ENCODE measurements at regions not wholly inside any gene's neighbourhood (a gene's known extent, or its start where the extent isn't known, plus 50 kb on each side); places are given as distances from the start of the nearest gene placed in this dataset.

DNA sequence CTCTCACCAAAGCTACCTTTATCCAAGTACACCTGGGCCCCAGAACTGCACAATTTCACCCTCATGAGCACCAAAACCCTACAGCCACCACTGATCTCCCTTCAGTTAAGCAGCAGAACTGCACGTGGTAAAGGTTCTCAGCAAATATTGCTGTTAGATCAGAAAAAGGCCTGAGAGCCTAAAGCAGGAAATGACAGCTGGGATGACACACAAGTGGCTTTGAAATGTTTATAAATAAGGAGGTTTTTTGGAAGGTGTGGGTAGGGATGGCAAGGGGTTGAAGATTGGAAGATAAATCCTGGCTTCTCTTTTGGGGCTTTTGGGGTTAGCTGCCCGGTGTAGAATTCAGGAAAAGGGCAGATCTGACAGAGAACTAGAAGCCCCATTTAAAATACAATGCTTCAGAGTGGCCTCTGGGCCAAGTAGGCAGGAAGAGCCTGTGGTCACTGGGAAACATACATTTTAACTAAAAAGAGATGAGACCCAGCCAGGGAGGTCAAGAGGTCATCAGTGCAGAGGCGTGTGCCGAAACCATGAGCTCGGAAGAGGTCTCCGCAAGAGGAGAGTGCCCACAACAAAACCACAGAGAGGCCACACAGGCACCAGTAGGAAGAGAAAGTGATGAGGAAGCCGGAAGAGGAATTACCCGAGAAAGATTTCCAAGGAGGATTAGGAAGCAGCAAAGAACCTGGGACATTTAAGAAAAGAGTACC lies 916.5 kb downstream of the NLGN4Y start:
- H3K27ac ChIP-seq, result no peak overlapping the region
- no peak overlapping the region for H3K4me3 ChIP-seq
- H3K9me3 ChIP-seq, result no peaks in the 10 kb centered on the region
- TF ChIP-seq CTCF (IDR thresholded peaks at IDR 0.05), result no peak
- H3K4me1 ChIP-seq, result no peaks in the 10 kb centered on the region
- intact Hi-C loops (cut with DNase I; ENCODE audit: low total_unique reads), result no loop called here
- H3K36me3 ChIP-seq, result no peaks in the 10 kb centered on the region
- DNase-seq, result no peak
- no peaks in the 10 kb centered on the region for H3K27me3 ChIP-seq

- H3K9me3 ChIP-seq, result no peaks in the 10 kb centered on the region
These were observed 917.5 kb downstream of the NLGN4Y start for GRCh38 chrY:15441878-15442277.

DNA sequence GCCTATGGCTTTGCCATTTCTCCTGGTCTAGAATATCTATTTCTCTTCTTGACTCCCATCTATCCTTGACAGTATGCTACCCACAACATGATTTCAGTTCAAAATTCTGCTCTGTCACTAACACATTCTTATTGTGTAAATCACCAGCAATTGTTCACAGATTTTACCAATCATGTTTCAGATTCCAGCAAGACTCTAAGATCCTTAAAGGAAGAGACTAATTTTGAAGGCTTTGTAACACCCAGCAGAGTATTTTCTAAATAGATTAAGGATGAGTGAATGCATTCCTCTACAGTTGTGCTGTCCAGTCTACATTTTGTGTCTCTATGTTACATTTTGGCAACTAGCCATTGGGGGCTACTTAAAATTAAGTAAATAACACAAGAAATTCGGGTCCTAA lies 921.5 kb downstream of the NLGN4Y start:
- intact Hi-C loops (cut with DNase I; ENCODE audit: low total_unique reads), result no loop called here
- TF ChIP-seq CTCF (IDR thresholded peaks at IDR 0.05), result no peak
- Histone ChIP-seq H3K4me1 (no peaks in the 10 kb centered on the region), H3K27me3 (no peaks in the 10 kb centered on the region), H3K4me3 (no peak overlapping the region), H3K27ac (no peak overlapping the region), H3K9me3 (no peaks in the 10 kb centered on the region), H3K36me3 (no peaks in the 10 kb centered on the region)
- DNase-seq, result no peak

More at GRCh38 chrY:15441878-15442277, 917.5 kb downstream of the NLGN4Y start:
- no peak for TF ChIP-seq CTCF (IDR thresholded peaks at IDR 0.05)
- H3K4me3 ChIP-seq, result no peak overlapping the region
- no peak for DNase-seq
- intact Hi-C loops (cut with DNase I; ENCODE audit: low total_unique reads), result no loop called here
- no peaks in the 10 kb centered on the region for H3K4me1 ChIP-seq
- H3K27me3 ChIP-seq, result no peaks in the 10 kb centered on the region
- H3K36me3 ChIP-seq, result no peaks in the 10 kb centered on the region
- H3K27ac ChIP-seq, result no peak overlapping the region

- intact Hi-C loops (cut with DNase I; ENCODE audit: low total_unique reads), result no loop called here
These were observed 922.5 kb downstream of the NLGN4Y start for GRCh38 chrY:15446861-15447260.

GRCh38 chrY:15447959-15448358 lies 923.6 kb downstream of the NLGN4Y start:
- Histone ChIP-seq H3K27ac (no peak overlapping the region), H3K4me1 (no peaks in the 10 kb centered on the region), H3K36me3 (no peaks in the 10 kb centered on the region), H3K27me3 (no peaks in the 10 kb centered on the region), H3K4me3 (no peak overlapping the region), H3K9me3 (no peaks in the 10 kb centered on the region)
- no peak for TF ChIP-seq CTCF (IDR thresholded peaks at IDR 0.05)
- intact Hi-C loops (cut with DNase I; ENCODE audit: low total_unique reads), result no loop called here
- DNase-seq, result no peak

More at GRCh38 chrY:15446861-15447260, 922.5 kb downstream of the NLGN4Y start:
- Histone ChIP-seq H3K27ac (no peak overlapping the region), H3K36me3 (no peaks in the 10 kb centered on the region), H3K9me3 (no peaks in the 10 kb centered on the region), H3K4me3 (no peak overlapping the region), H3K4me1 (no peaks in the 10 kb centered on the region), H3K27me3 (no peaks in the 10 kb centered on the region)
- TF ChIP-seq CTCF (IDR thresholded peaks at IDR 0.05), result no peak
- DNase-seq, result no peak

Measured in tibial artery (tissue), 4 donors.